ENCODE measurements at regions not wholly inside any gene's neighbourhood (a gene's known extent, or its start where the extent isn't known, plus 50 kb on each side); places are given as distances from the start of the nearest gene placed in this dataset.

DNA sequence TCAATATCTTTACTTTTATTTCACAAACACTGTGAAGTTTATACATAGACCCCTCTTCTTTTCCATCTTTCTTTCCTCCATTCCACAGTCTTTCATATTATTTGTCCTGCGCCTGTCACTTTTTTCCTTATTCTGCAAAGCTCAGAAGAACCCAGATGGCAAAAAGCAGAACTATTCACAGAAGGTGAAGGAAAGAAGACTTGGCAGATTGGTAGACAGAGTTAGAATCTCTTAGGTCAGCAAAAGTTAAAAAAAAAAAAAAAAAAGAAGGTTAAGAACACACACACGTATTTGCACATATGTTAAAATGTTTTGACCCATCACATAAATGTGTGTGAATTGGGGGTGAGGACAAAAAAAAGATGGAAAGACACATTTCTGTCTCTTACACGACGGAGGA, 50.3 kb upstream of the ABCC9 start:
- Histone ChIP-seq H3K79me2 (ENCODE audit: insufficient read depth, low read length) (no peaks in the 10 kb centered on the region), H3K4me3 (replicated peaks in 1 of 3; ENCODE audit: low read depth in 2 of 3, low read length in 3 of 3) (no peak overlapping the region), H3K4me2 (replicated peaks; ENCODE audit: extremely low read depth, low read length, poor library complexity, severe bottlenecking) (no peak overlapping the region), H4K20me1 (ENCODE audit: insufficient read depth, low read length) (no peaks in the 10 kb centered on the region), H3K4me1 (ENCODE audit: control insufficient read depth in 1 of 2, insufficient read depth in 2 of 2, low read length in 2 of 2) (no peaks in the 10 kb centered on the region), H3K9ac (ENCODE audit: insufficient read depth, low read length, poor library complexity, severe bottlenecking) (no peak overlapping the region), H3K9me3 (replicated peaks in 1 of 2; ENCODE audit: control insufficient read depth in 1 of 2, insufficient read depth in 1 of 2, low read length in 2 of 2) (no peaks in the 10 kb centered on the region), H2AFZ (ENCODE audit: insufficient read depth, low read depth, low read length, poor library complexity, severe bottlenecking) (no peak overlapping the region), H3K27me3 (ENCODE audit: control insufficient read depth in 2 of 2, insufficient read depth in 2 of 2, low read length in 2 of 2) (no peaks in the 10 kb centered on the region), H3K36me3 (replicated peaks in 1 of 2; ENCODE audit: control insufficient read depth in 1 of 2, insufficient read depth in 2 of 2, low read length in 2 of 2) (no peaks in the 10 kb centered on the region), H3K27ac (ENCODE audit: low read depth in 1 of 2, low read length in 2 of 2) (no peak overlapping the region)
- Mint-ChIP-seq H3K27ac (no peak overlapping the region), H3K27me3 (ENCODE audit: low read depth in 3 of 3) (peaks cover 0 to 4% (median 0%) of the 10 kb centered on the region in 3 donors), H3K4me3 (no peak overlapping the region), H3K4me1 (peaks cover 2% of the 10 kb centered on the region), H3K9me3 (no peaks in the 10 kb centered on the region), H3K36me3 (no peaks in the 10 kb centered on the region)
- no peak for TF ChIP-seq CTCF (IDR thresholded peaks at IDR 0.05)
- intact Hi-C loops (cut with micrococcal nuclease) = no loop called here
- DNase-seq = no peak
- WGBS (ENCODE audit: insufficient coverage) = no CpG with 5 or more reads among the region's 4 CpGs
